A673 (cell line): ENCODE measurements at regions not wholly inside any gene's neighbourhood (a gene's known extent, or its start where the extent isn't known, plus 50 kb on each side); places are given as distances from the start of the nearest gene placed in this dataset.

Source experiments
- BruUV-seq: library from RNA; stranded (reverse); fragments of 400-500 nt; replicated peaks from 2 replicates; lab custom pipeline; 2021; lab: Mats Ljungman, UMichigan
- CTCF ChIA-PET: fragments of 300-600 bp; sonication (Branson Sonifier 250); formaldehyde crosslinking; loops from one replicate; lab custom pipeline; 2022; ENCODE audit warnings: antibody characterized with exemption; lab: Charles Lee
- POLR2A ChIA-PET: fragments of 300-600 bp; sonication (Branson Sonifier 250); formaldehyde crosslinking; loops from one replicate; lab custom pipeline; 2022; ENCODE audit warnings: antibody characterized with exemption; ENCODE audit not compliant: low non-redundant PET; lab: Charles Lee
- DNase-seq: peaks from one replicate; pipeline ENCODE4 v3.0.0-alpha.2; 2015; ENCODE audit warnings: low spot score
- H3K27ac ChIP-seq: fragments of 200-600 bp; sonication (generic); 2 replicates; pipeline ENCODE4 v1.5.1; 2016; ENCODE audit warnings: mixed run types, low read depth, mild to moderate bottlenecking, mixed read lengths, antibody characterized with exemption, low read length; ENCODE audit not compliant: poor library complexity, severe bottlenecking
- H3K27me3 ChIP-seq: fragments of 200-600 bp; sonication (generic); replicated peaks from 2 replicates; pipeline ENCODE4 v1.6.1; 2017; ENCODE audit warnings: mixed run types, low read depth, mild to moderate bottlenecking, mixed read lengths, antibody characterized with exemption, low read length; ENCODE audit not compliant: insufficient read depth, poor library complexity
- H3K36me3 ChIP-seq: fragments of 200-600 bp; sonication (generic); 2 replicates; pipeline ENCODE4 v1.6.1; 2016; ENCODE audit warnings: mixed run types, mild to moderate bottlenecking, mixed read lengths, antibody characterized with exemption, low read length; ENCODE audit not compliant: insufficient read depth, poor library complexity, severe bottlenecking
- H3K4me1 ChIP-seq: fragments of 200-600 bp; sonication (generic); 2 replicates; pipeline ENCODE4 v1.6.1; 2017; ENCODE audit warnings: mixed run types, mild to moderate bottlenecking, mixed read lengths, antibody characterized with exemption, low read length; ENCODE audit not compliant: insufficient read depth, poor library complexity, severe bottlenecking
- H3K4me3 ChIP-seq: fragments of 200-600 bp; sonication (generic); 2 replicates; pipeline ENCODE4 v1.5.1; 2016; ENCODE audit warnings: low read depth, mixed run types, mild to moderate bottlenecking, mixed read lengths, low read length; ENCODE audit not compliant: poor library complexity, severe bottlenecking
- H3K9me3 ChIP-seq: fragments of 200-600 bp; sonication (generic); 2 replicates; pipeline ENCODE4 v1.6.1; 2016; ENCODE audit warnings: mixed run types, low read depth, mild to moderate bottlenecking, mixed read lengths, antibody characterized with exemption, low read length; ENCODE audit not compliant: poor library complexity, severe bottlenecking
- EZH2 ChIP-seq: fragments of 200-600 bp; sonication (generic); IDR thresholded peaks from 2 replicates; pipeline ENCODE4 v1.6.1; 2017; ENCODE audit warnings: borderline replicate concordance, low read depth, mild to moderate bottlenecking, mixed read lengths, antibody characterized with exemption, low read length; ENCODE audit not compliant: poor library complexity, severe bottlenecking
- intact Hi-C: fragments of 100-400 bp; cut with micrococcal nuclease; formaldehyde crosslinking; loops from one replicate; pipeline ENCODE4 v1.10.0; 2022; ENCODE audit not compliant: unreplicated experiment
- TF ChIP-seq, protein P1 (sequence below): fragments of 300-800, 200-600 bp; sonication (generic); conservative IDR thresholded peaks from 2 replicates; pipeline ENCODE4 v1.5.1; 2017; ENCODE audit warnings: low read depth, mild to moderate bottlenecking, antibody characterized with exemption, low read length, moderate library complexity, mixed read lengths

DNA sequence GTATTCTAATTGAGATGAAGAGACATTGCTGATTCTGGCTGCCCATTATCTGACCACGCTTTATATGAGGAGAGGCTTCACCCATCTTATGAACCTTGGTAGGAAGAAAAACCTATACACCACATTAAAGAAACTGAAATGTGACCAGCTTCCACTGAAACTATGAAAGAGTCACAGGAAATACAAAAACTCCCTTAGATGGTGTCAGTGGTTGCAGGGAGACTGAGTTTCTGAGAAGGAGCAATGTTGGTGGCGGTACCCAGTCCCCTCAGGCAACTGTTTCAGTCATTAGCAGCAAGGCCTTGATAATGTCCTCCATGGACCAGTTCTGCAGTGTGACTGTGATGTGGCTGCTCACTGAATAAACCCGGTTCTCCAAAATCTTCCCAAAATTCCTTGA lies 110.5 kb upstream of the FTMT start:
- no peak overlapping the region for H3K4me3 ChIP-seq
- no peak for TF ChIP-seq EZH2
- BruUV-seq: no TSS peak
- no peak overlapping the region for H3K27ac ChIP-seq
- no peaks in the 10 kb centered on the region for H3K9me3 ChIP-seq
- CTCF ChIA-PET: no interaction called here
- H3K36me3 ChIP-seq: no peaks in the 10 kb centered on the region
- no peak for DNase-seq
- no peaks in the 10 kb centered on the region for H3K4me1 ChIP-seq
- intact Hi-C loops: no loop called here
- H3K27me3 ChIP-seq: no peaks in the 10 kb centered on the region
- POLR2A ChIA-PET: no interaction called here

DNA sequence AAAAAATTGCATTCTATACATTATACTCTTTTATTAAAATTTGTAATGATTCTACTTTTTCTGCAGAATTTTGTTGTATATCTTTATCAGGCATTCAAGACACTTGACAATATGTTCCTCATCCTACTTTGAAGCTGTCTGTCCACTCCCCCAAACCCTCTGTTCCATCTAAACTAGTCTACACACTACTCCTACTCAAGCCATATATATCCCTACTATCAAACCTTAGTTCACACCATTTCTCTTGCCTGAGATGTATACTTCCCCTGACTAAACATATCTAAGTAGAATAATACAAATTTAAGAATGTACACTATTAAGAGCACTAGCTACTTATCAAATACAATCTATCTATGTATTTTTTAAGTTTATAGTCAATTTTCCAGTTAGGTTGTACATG lies 107.1 kb upstream of the FTMT start:
- ChIA-PET CTCF (no interaction called here), POLR2A (no interaction called here)
- Histone ChIP-seq H3K36me3 (no peaks in the 10 kb centered on the region), H3K4me1 (no peaks in the 10 kb centered on the region), H3K27ac (no peak overlapping the region), H3K4me3 (no peak overlapping the region), H3K27me3 (no peaks in the 10 kb centered on the region), H3K9me3 (no peaks in the 10 kb centered on the region)
- intact Hi-C loops: no loop called here
- DNase-seq: no peak
- TF ChIP-seq, protein P1, sequence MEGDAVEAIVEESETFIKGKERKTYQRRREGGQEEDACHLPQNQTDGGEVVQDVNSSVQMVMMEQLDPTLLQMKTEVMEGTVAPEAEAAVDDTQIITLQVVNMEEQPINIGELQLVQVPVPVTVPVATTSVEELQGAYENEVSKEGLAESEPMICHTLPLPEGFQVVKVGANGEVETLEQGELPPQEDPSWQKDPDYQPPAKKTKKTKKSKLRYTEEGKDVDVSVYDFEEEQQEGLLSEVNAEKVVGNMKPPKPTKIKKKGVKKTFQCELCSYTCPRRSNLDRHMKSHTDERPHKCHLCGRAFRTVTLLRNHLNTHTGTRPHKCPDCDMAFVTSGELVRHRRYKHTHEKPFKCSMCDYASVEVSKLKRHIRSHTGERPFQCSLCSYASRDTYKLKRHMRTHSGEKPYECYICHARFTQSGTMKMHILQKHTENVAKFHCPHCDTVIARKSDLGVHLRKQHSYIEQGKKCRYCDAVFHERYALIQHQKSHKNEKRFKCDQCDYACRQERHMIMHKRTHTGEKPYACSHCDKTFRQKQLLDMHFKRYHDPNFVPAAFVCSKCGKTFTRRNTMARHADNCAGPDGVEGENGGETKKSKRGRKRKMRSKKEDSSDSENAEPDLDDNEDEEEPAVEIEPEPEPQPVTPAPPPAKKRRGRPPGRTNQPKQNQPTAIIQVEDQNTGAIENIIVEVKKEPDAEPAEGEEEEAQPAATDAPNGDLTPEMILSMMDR: no peak
- TF ChIP-seq EZH2: no peak
- no TSS peak for BruUV-seq

DNA sequence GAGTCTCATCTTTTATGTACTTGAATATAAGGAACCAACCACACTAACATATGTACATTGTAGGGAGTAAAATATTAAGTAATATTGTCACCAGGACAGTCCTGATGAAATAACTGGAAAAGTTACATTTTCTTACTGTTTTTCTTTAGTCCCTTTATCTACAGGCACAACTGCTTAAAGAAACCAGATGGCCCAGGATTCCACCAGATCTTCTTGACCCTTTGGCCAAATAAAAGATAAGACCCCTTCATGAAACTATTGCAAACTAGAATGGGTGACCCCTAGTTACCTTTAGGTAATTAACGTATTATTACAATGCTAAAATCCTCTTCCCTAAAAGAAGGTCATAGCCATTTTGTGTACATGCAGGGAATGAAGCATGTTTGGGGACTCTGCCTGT lies 106.3 kb upstream of the FTMT start:
- DNase-seq: no peak
- BruUV-seq: no TSS peak
- H3K36me3 ChIP-seq: no peaks in the 10 kb centered on the region
- CTCF ChIA-PET: no interaction called here
- POLR2A ChIA-PET: no interaction called here
- intact Hi-C loops: no loop called here
- no peaks in the 10 kb centered on the region for H3K27me3 ChIP-seq
- no peak for TF ChIP-seq EZH2
- TF ChIP-seq, protein P1: no peak
- H3K4me3 ChIP-seq: no peak overlapping the region
- H3K27ac ChIP-seq: no peak overlapping the region
- H3K4me1 ChIP-seq: no peaks in the 10 kb centered on the region
- no peaks in the 10 kb centered on the region for H3K9me3 ChIP-seq

DNA sequence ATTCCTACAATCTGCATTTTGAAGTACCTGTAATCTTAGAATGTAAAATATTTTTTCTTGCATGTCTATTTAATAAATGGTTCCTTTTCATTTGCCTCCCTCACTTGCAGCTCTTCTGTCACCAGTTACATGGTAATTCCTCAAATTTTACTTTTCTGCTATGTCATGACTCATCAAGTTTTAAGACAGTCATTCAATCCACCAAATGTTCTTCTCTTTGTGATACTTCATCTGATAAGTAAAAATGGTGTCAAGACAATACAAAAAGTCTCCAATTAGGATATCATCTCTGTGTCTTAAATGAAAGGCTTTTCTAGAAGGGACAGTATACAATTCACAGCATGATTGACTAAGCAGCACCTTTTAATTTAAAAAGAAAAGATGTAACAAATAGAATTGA lies 104.9 kb upstream of the FTMT start:
- no peaks in the 10 kb centered on the region for H3K36me3 ChIP-seq
- no peak overlapping the region for H3K27ac ChIP-seq
- ChIA-PET POLR2A (no interaction called here), CTCF (no interaction called here)
- no peak overlapping the region for H3K4me3 ChIP-seq
- DNase-seq: no peak
- H3K27me3 ChIP-seq: no peaks in the 10 kb centered on the region
- TF ChIP-seq, protein P1: no peak
- no peak for TF ChIP-seq EZH2
- no TSS peak for BruUV-seq
- no peaks in the 10 kb centered on the region for H3K9me3 ChIP-seq
- intact Hi-C loops: no loop called here
- no peaks in the 10 kb centered on the region for H3K4me1 ChIP-seq
